Stomach (tissue), 8 donors: ENCODE measurements at regions not wholly inside any gene's neighbourhood (a gene's known extent, or its start where the extent isn't known, plus 50 kb on each side); places are given as distances from the start of the nearest gene placed in this dataset.

Experiments
- DNase-seq, 2 donors: peaks; one replicate each; pipeline versions ENCODE4 v3.0.0 to v3.0.0-alpha.2; 2013 to 2019
- H3K27ac ChIP-seq, 5 donors: fragments of 200-600 bp in 4 of 5; sonication (generic) in 4 of 5; one replicate each; pipeline ENCODE4 v1.5.1; 2013 to 2019; ENCODE audit warnings: mild to moderate bottlenecking in 1 of 5, moderate library complexity in 1 of 5
- H3K27me3 ChIP-seq, 3 donors: fragments of 200-600 bp; sonication (generic); one replicate each; pipeline ENCODE4 v1.5.1; 2017 to 2019; ENCODE audit warnings: mixed run types in 1 of 3
- H3K36me3 ChIP-seq, 4 donors: fragments of 200-600 bp; sonication (generic); 1 replicate in 3 of 4; 2 replicates in 1 of 4; pipeline ENCODE4 v1.5.1; 2016 to 2019
- H3K4me1 ChIP-seq, 4 donors: fragments of 200-600 bp; sonication (generic); one replicate each; pipeline ENCODE4 v1.5.1; 2016 to 2019
- H3K4me3 ChIP-seq, 4 donors: fragments of 200-600 bp; sonication (generic) in 3 of 4; one replicate each; pipeline ENCODE4 v1.5.1; 2016 to 2019; ENCODE audit warnings: mild to moderate bottlenecking in 1 of 4
- H3K9me3 ChIP-seq, 4 donors: fragments of 200-600 bp; sonication (generic); one replicate each; pipeline ENCODE4 v1.5.1; 2016 to 2019
- CTCF ChIP-seq, 7 experiments: fragments of 450-650 bp in 4 of 7; fragments of 200-600 bp in 3 of 7; sonication (generic) in 3 of 7; IDR thresholded peaks; one replicate each; pipeline ENCODE4 v1.5.1; 2016 to 2019; ENCODE audit warnings: antibody characterized with exemption in 7 of 7, control low read depth in 2 of 7, mild to moderate bottlenecking in 1 of 7
- EP300 ChIP-seq: sonication (generic); formaldehyde crosslinking; IDR thresholded peaks from one replicate; pipeline ENCODE4 v1.6.1; 2017; ENCODE audit warnings: antibody characterized with exemption
- POLR2A ChIP-seq, 4 donors: fragments of 450-650 bp; IDR thresholded peaks; one replicate each; pipeline ENCODE4 v1.6.1; 2016; ENCODE audit warnings: antibody characterized with exemption in 4 of 4, control low read depth in 2 of 4, mild to moderate bottlenecking in 1 of 4, moderate library complexity in 1 of 4
- POLR2AphosphoS5 ChIP-seq, 3 donors: sonication (generic); formaldehyde crosslinking; IDR thresholded peaks; one replicate each; pipeline ENCODE4 v1.6.1; 2016; ENCODE audit warnings: antibody characterized with exemption in 3 of 3
- WGBS, 5 donors: extraction: QIAGEN DNeasy Blood & Tissue Kit in 3 of 5; methylation state at CpG; one replicate each; pipeline versions ENCODE4 v1.1.5 to v1.1.7; 2013 to 2018; 5-methylcytosine and 5-hydroxymethylcytosine counted together
- intact Hi-C: fragments of 100-400 bp; cut with DNase I; formaldehyde crosslinking; loops from one replicate; pipeline ENCODE4 v1.15.1; 2023; ENCODE audit warnings: low total_unique reads
- donor health status: healthy with polysubstance abuse.
- donor health status: Bipolar disorder and iron deficiency.
- donor health status: healthy.

- H3K27me3 ChIP-seq: peaks cover 0 to 25% (median 3%) of the 10 kb centered on the region in 3 donors
- no peak for TF ChIP-seq POLR2AphosphoS5 (IDR thresholded peaks at IDR 0.05)
- no peak for TF ChIP-seq CTCF (IDR thresholded peaks at IDR 0.05)
- TF ChIP-seq POLR2A (IDR thresholded peaks at IDR 0.05): no peak
- no peak for TF ChIP-seq EP300
These were observed 218.5 kb downstream of the PHETA1 start for GRCh38 chr12:111150360-111150759.

DNA sequence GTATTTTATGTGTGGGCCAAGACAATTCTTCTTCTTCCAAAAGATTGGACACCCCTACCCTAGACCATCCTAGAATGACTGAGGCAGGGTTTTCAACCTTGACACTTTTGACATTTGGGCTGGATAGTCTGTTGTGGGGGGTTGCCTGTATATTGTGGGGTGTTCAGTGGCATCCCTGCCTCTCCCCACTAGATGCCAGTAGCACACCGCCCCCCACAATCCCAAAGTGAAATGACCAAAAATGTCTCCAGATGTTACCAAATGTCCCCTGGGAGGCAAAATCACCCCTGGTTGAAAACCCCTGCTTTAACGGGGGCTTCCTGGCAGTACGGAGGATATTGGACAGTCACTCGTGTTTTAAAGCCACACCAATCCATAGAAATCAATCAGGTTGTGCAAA lies 219.6 kb downstream of the PHETA1 start:
- no peak overlapping the region for H3K4me3 ChIP-seq
- peaks cover 0 to 4% (median 0%) of the 10 kb centered on the region in 4 donors for H3K9me3 ChIP-seq
- intact Hi-C loops: no loop called here
- WGBS, 5 donors: 64 to 81% (median 73%) methylated on average over 4 of the region's 4 CpGs
- no peak for DNase-seq
- H3K36me3 ChIP-seq: no peaks in the 10 kb centered on the region
- H3K4me1 ChIP-seq: peaks cover 0 to 12% (median 6%) of the 10 kb centered on the region in 4 donors
- H3K27ac ChIP-seq: no peak overlapping the region
- TF ChIP-seq EP300: no peak
- no peak for TF ChIP-seq POLR2AphosphoS5 (IDR thresholded peaks at IDR 0.05)
- TF ChIP-seq CTCF (IDR thresholded peaks at IDR 0.05): no peak
- TF ChIP-seq POLR2A (IDR thresholded peaks at IDR 0.05): no peak
- peaks cover 0 to 22% (median 3%) of the 10 kb centered on the region in 3 donors for H3K27me3 ChIP-seq

More at GRCh38 chr12:111150360-111150759, 218.5 kb downstream of the PHETA1 start:
- H3K4me1 ChIP-seq: peaks cover 0 to 12% (median 6%) of the 10 kb centered on the region in 4 donors
- H3K9me3 ChIP-seq: peaks cover 0 to 4% (median 0%) of the 10 kb centered on the region in 4 donors
- no peaks in the 10 kb centered on the region for H3K36me3 ChIP-seq
- WGBS, 5 donors: 17 to 40% (median 21%) methylated on average over 7 of the region's 7 CpGs
- no peak overlapping the region for H3K4me3 ChIP-seq
- H3K27ac ChIP-seq: no peak overlapping the region
- intact Hi-C loops: no loop called here
- no peak for DNase-seq

GRCh38 chr12:111148005-111148404 lies 220.9 kb downstream of the PHETA1 start:
- TF ChIP-seq EP300 (no peak), CTCF (IDR thresholded peaks at IDR 0.05) (no peak), POLR2AphosphoS5 (IDR thresholded peaks at IDR 0.05) (no peak), POLR2A (IDR thresholded peaks at IDR 0.05) (no peak)
- H3K36me3 ChIP-seq: no peaks in the 10 kb centered on the region
- intact Hi-C loops: no loop called here
- H3K9me3 ChIP-seq: peaks cover 0 to 4% (median 0%) of the 10 kb centered on the region in 4 donors
- no peak for DNase-seq
- peaks cover 0 to 11% (median 3%) of the 10 kb centered on the region in 3 donors for H3K27me3 ChIP-seq
- H3K4me1 ChIP-seq: peaks cover 0 to 17% (median 10%) of the 10 kb centered on the region in 4 donors
- no peak overlapping the region for H3K27ac ChIP-seq
- no peak overlapping the region for H3K4me3 ChIP-seq
- whole genome bisulfite sequencing, 5 donors: 88 to 96% (median 92%) methylated on average over 6 of the region's 6 CpGs

DNA sequence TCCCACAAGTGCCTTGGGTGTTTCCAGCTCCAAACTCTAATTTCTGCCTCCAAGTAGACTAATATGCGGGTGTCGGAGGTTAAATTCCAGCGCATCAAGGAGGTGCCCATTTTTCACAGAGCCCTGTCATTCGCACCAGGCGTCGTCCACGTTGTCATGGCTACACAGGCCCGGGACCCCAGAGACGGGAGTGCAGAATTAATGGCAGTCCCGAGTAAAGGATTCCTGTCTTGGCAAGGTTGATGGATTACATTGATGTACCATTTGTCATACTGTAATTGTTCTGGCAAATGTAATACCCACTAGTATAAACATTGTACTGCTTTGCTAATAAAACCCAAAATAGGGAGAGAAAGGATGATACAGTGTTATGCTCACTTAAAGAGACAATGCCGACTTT lies 222.9 kb upstream of the MYL2 start:
- H3K27ac ChIP-seq: no peak overlapping the region
- DNase-seq: peak in 1 of 2 donors; percentile 50
- WGBS, 5 donors: 14 to 48% (median 31%) methylated on average over 11 of the region's 11 CpGs
- no peak for TF ChIP-seq CTCF (IDR thresholded peaks at IDR 0.05)
- no peak for TF ChIP-seq EP300
- no peak for TF ChIP-seq POLR2AphosphoS5 (IDR thresholded peaks at IDR 0.05)
- TF ChIP-seq POLR2A (IDR thresholded peaks at IDR 0.05): no peak
- H3K9me3 ChIP-seq: peaks cover 0 to 4% (median 0%) of the 10 kb centered on the region in 4 donors
- peaks cover 0 to 12% (median 7%) of the 10 kb centered on the region in 3 donors for H3K27me3 ChIP-seq
- peaks cover 0 to 11% (median 2%) of the 10 kb centered on the region in 4 donors for H3K4me1 ChIP-seq
- intact Hi-C loops: no loop called here
- H3K36me3 ChIP-seq: no peaks in the 10 kb centered on the region
- no peak overlapping the region for H3K4me3 ChIP-seq
